Tibial nerve (tissue), 4 donors: ENCODE measurements at regions not wholly inside any gene's neighbourhood (a gene's known extent, or its start where the extent isn't known, plus 50 kb on each side); places are given as distances from the start of the nearest gene placed in this dataset.
"Not testable (repeated sequence)": the region's sequence is repeated elsewhere in the genome, so short reads cannot be mapped to it uniquely, and the experiment has no call there.

ENCODE experiments used
- DNase-seq, 2 donors: peaks; one replicate each; pipeline ENCODE4 v3.0.0-alpha.2; 2019; ENCODE audit warnings: low spot score in 2 of 2
- H3K27ac ChIP-seq, 4 donors: fragments of 200-600 bp; sonication (generic) in 3 of 4; one replicate each; pipeline ENCODE4 v1.5.1; 2017 to 2019; ENCODE audit warnings: mild to moderate bottlenecking in 1 of 4
- H3K27me3 ChIP-seq, 2 donors: fragments of 200-600 bp; sonication (generic) in 1 of 2; one replicate each; pipeline versions ENCODE4 v1.5.1 to v1.6.0; 2017 to 2019
- H3K36me3 ChIP-seq, 3 donors: fragments of 200-600 bp; sonication (generic); one replicate each; pipeline ENCODE4 v1.5.1; 2018 to 2019
- H3K4me1 ChIP-seq, 4 donors: fragments of 200-600 bp; sonication (generic) in 3 of 4; one replicate each; pipeline ENCODE4 v1.5.1; 2017 to 2019
- H3K4me3 ChIP-seq, 4 donors: fragments of 200-600 bp; sonication (generic) in 3 of 4; one replicate each; pipeline ENCODE4 v1.5.1; 2017 to 2019; ENCODE audit warnings: mild to moderate bottlenecking in 1 of 4, moderate library complexity in 1 of 4
- H3K9me3 ChIP-seq, 4 donors: fragments of 200-600 bp; sonication (generic) in 3 of 4; one replicate each; pipeline ENCODE4 v1.5.1; 2017 to 2019
- EP300 ChIP-seq, 2 donors: sonication (generic); formaldehyde crosslinking; IDR thresholded peaks; one replicate each; pipeline ENCODE4 v1.6.1; 2017; ENCODE audit warnings: antibody characterized with exemption in 2 of 2, mild to moderate bottlenecking in 1 of 2
- POLR2A ChIP-seq, 2 donors: fragments of 450-650 bp; IDR thresholded peaks; one replicate each; pipeline ENCODE4 v1.6.1; 2017; ENCODE audit warnings: antibody characterized with exemption in 2 of 2, mild to moderate bottlenecking in 2 of 2, moderate library complexity in 2 of 2
- WGBS, 2 donors: methylation state at CpG; one replicate each; pipeline ENCODE4 v1.1.5; 2018; 5-methylcytosine and 5-hydroxymethylcytosine counted together
- TF ChIP-seq, protein P1 (sequence below), 5 experiments: fragments of 200-600 bp in 3 of 5; fragments of 450-650 bp in 2 of 5; sonication (generic) in 3 of 5; IDR thresholded peaks; one replicate each; pipeline ENCODE4 v1.5.1; 2016 to 2019; ENCODE audit warnings: antibody characterized with exemption in 5 of 5, mild to moderate bottlenecking in 3 of 5, moderate library complexity in 2 of 5

DNA sequence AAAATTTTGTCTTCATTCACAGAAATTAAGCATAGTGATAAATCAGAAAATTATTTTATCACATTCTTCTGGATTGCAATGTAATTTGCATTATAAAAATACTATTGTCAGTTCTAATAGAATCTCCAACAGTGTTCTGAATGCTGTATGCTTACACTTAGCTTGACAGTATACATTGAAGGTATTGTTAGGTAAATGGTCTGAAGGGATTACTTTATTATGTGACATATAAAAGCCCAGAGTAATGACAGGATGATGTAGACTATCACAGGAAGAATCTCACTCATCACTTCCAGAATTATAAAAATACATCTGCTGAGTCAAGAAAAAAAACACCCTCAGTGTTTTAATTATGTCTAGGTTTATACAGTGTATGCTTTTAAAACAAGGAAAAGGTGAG, 1532.5 kb upstream of the RAG2 start:
- TF ChIP-seq POLR2A (IDR thresholded peaks at IDR 0.05) (no peak), EP300 (IDR thresholded peaks at IDR 0.05) (no peak)
- TF ChIP-seq, protein P1, sequence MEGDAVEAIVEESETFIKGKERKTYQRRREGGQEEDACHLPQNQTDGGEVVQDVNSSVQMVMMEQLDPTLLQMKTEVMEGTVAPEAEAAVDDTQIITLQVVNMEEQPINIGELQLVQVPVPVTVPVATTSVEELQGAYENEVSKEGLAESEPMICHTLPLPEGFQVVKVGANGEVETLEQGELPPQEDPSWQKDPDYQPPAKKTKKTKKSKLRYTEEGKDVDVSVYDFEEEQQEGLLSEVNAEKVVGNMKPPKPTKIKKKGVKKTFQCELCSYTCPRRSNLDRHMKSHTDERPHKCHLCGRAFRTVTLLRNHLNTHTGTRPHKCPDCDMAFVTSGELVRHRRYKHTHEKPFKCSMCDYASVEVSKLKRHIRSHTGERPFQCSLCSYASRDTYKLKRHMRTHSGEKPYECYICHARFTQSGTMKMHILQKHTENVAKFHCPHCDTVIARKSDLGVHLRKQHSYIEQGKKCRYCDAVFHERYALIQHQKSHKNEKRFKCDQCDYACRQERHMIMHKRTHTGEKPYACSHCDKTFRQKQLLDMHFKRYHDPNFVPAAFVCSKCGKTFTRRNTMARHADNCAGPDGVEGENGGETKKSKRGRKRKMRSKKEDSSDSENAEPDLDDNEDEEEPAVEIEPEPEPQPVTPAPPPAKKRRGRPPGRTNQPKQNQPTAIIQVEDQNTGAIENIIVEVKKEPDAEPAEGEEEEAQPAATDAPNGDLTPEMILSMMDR (IDR thresholded peaks at IDR 0.05): no peak
- no peak for DNase-seq
- Histone ChIP-seq H3K4me3 (no peak overlapping the region), H3K9me3 (no peaks in the 10 kb centered on the region), H3K36me3 (no peaks in the 10 kb centered on the region), H3K27me3 (no peaks in the 10 kb centered on the region), H3K4me1 (no peaks in the 10 kb centered on the region), H3K27ac (no peak overlapping the region)

DNA sequence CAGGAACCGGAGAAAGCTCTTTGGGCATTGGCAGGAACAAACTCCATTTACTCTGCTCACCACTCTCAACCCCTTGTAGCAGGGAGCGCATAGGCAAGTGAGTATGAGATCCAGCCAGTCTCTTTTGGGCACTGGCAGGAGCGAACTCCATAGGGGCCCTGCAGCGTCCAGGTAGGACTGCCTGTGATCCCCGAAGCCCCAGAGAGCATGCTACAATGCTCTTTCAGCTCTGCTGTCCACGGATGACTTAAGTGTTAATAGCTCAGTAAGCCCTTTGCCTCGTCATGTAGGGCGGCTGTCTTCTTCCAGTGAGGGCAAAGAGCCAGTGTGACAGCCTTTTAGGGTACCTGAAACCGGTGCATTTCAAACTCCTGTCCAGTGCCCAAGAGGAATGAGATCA, 1525.6 kb upstream of the RAG2 start:
- DNase-seq: no peak
- TF ChIP-seq EP300 (IDR thresholded peaks at IDR 0.05): no peak
- no peak for TF ChIP-seq POLR2A (IDR thresholded peaks at IDR 0.05)
- TF ChIP-seq, protein P1 (IDR thresholded peaks at IDR 0.05): no peak
- Histone ChIP-seq H3K4me1 (no peaks in the 10 kb centered on the region), H3K4me3 (no peak overlapping the region), H3K9me3 (no peaks in the 10 kb centered on the region), H3K36me3 (no peaks in the 10 kb centered on the region), H3K27ac (no peak overlapping the region), H3K27me3 (no peaks in the 10 kb centered on the region)
- 77 to 92% methylated on average over 8 to 9 of the region's 9 CpGs for whole genome bisulfite sequencing, 2 donors

DNA sequence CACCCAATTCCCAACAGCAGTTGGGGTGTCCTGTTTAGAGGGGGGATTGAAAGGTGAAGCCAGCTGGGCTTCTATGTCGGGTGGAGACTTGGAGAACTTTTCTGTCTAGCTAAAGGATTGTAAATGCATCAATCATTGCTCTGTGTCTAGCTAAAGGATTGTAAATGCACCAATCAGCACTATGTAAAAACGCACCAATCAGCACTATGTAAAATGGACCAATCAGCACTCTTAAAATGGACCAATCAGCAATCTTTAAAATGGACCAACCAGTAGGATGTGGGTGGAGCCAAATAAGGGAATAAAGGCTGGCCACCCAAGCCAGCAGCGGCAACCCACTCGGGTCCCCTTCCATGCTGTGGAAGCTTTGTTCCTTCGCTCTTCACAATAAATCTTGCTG, 1518.6 kb upstream of the RAG2 start:
- not testable (repeated sequence) for DNase-seq, H3K27ac ChIP-seq, H3K27me3 ChIP-seq, H3K36me3 ChIP-seq, H3K4me1 ChIP-seq, H3K9me3 ChIP-seq, H3K4me3 ChIP-seq
- 93 to 96% methylated on average over 5 of the region's 5 CpGs for WGBS, 2 donors

GRCh38 chr11:38115381-38115780, 1517.3 kb upstream of the RAG2 start:
- not testable (repeated sequence) for H3K4me3 ChIP-seq, DNase-seq, H3K27ac ChIP-seq, H3K4me1 ChIP-seq, H3K27me3 ChIP-seq, H3K36me3 ChIP-seq, H3K9me3 ChIP-seq
- WGBS, 2 donors: 69 to 78% methylated on average over 3 of the region's 3 CpGs

DNA sequence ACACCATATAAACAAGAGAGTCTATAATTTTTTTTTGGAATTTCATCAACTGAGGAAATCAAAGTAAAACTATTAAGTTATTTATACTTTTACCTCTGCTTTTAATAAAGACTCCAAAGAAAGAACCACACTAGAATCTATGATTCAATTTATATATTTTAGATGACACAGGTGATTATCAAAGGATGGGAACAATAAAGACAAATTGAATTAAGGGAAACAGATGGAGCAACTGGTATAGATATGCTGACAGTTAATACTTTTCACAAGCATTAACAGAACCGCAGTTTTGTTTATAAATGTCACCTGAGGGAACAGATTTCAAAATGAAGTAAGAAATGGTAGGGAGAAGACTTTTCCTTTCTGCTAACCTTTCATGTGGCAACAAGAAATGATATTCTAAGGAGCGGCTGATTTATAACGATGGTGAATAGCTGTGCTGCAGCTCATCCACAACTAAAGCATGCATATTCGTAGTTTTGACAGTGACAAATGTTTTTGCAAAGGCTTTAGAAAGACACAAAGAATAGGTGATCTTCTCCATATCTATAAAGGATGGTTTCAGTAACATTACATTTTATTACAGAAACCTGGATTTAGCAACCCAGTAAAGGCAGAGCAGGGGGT, 1502.9 kb upstream of the RAG2 start:
- no peaks in the 10 kb centered on the region for H3K9me3 ChIP-seq
- TF ChIP-seq POLR2A (IDR thresholded peaks at IDR 0.05): no peak
- no peak for TF ChIP-seq EP300 (IDR thresholded peaks at IDR 0.05)
- TF ChIP-seq, protein P1 (IDR thresholded peaks at IDR 0.05): no peak
- WGBS, 2 donors: 76 to 82% methylated on average over 4 of the region's 4 CpGs
- no peak overlapping the region for H3K4me3 ChIP-seq
- DNase-seq: no peak
- no peaks in the 10 kb centered on the region for H3K4me1 ChIP-seq
- no peaks in the 10 kb centered on the region for H3K27me3 ChIP-seq
- no peaks in the 10 kb centered on the region for H3K36me3 ChIP-seq
- no peak overlapping the region for H3K27ac ChIP-seq

GRCh38 chr11:38095268-38095667, 1497.2 kb upstream of the RAG2 start:
- H3K27ac ChIP-seq: no peak overlapping the region

More at GRCh38 chr11:38095268-38095667, 1497.2 kb upstream of the RAG2 start:
- TF ChIP-seq EP300 (IDR thresholded peaks at IDR 0.05) (no peak), POLR2A (IDR thresholded peaks at IDR 0.05) (no peak)
- TF ChIP-seq, protein P1 (IDR thresholded peaks at IDR 0.05): no peak
- no peak overlapping the region for H3K4me3 ChIP-seq
- 78 to 84% methylated on average over 2 of the region's 2 CpGs for WGBS, 2 donors
- DNase-seq: no peak
- H3K36me3 ChIP-seq: no peaks in the 10 kb centered on the region
- H3K27me3 ChIP-seq: no peaks in the 10 kb centered on the region
- peaks cover 0 to under 1% (median 0%) of the 10 kb centered on the region in 4 donors for H3K9me3 ChIP-seq
- H3K4me1 ChIP-seq: no peaks in the 10 kb centered on the region
